NCI-H2196 (cell line): ENCODE measurements at regions not wholly inside any gene's neighbourhood (a gene's known extent, or its start where the extent isn't known, plus 50 kb on each side); places are given as distances from the start of the nearest gene placed in this dataset.
"Not testable (repeated sequence)": the region's sequence is repeated elsewhere in the genome, so short reads cannot be mapped to it uniquely, and the experiment has no call there.

Experiments
- DNase-seq: peaks from one replicate; lab custom pipeline; 2025; ENCODE audit not compliant: unreplicated experiment; lab: John Stamatoyannopoulos, UW

- DNase-seq, result no peak
These were observed 335.2 kb downstream of the FBXW7 start for GRCh38 chr4:152200511-152201333.

- DNase-seq, result no peak
These were observed 338.7 kb downstream of the FBXW7 start for GRCh38 chr4:152197211-152197610.

GRCh38 chr4:152195888-152196287 lies 340.0 kb downstream of the FBXW7 start:
- DNase-seq, result no peak

- DNase-seq, result no peak
These were observed 342.8 kb downstream of the FBXW7 start for GRCh38 chr4:152193059-152193458.

GRCh38 chr4:152190907-152191306 lies 345.0 kb downstream of the FBXW7 start:
- no peak for DNase-seq

- peak; percentile 2 for DNase-seq
These were observed 346.3 kb downstream of the FBXW7 start for GRCh38 chr4:152189451-152190179.

- DNase-seq, result no peak
These were observed 347.1 kb downstream of the FBXW7 start for GRCh38 chr4:152188801-152189200.

- no peak for DNase-seq
These were observed 348.2 kb downstream of the FBXW7 start for GRCh38 chr4:152187693-152188092.

- no peak for DNase-seq
These were observed 349.9 kb downstream of the FBXW7 start for GRCh38 chr4:152185786-152186550.

- DNase-seq, result no peak
These were observed 354.7 kb downstream of the FBXW7 start for GRCh38 chr4:152181150-152181549.

GRCh38 chr4:152180369-152180768 lies 355.5 kb downstream of the FBXW7 start:
- no peak for DNase-seq

- DNase-seq, result not testable (repeated sequence)
These were observed 358.4 kb downstream of the FBXW7 start for GRCh38 chr4:152177538-152177937.

GRCh38 chr4:152176627-152177214 lies 359.2 kb downstream of the FBXW7 start:
- no peak for DNase-seq

GRCh38 chr4:152175586-152175985 lies 360.3 kb downstream of the FBXW7 start:
- DNase-seq, result no peak

- no peak for DNase-seq
These were observed 363.7 kb downstream of the FBXW7 start for GRCh38 chr4:152172146-152172545.

GRCh38 chr4:152171556-152171955 lies 364.3 kb downstream of the FBXW7 start:
- DNase-seq, result no peak

- no peak for DNase-seq
These were observed 366.2 kb downstream of the FBXW7 start for GRCh38 chr4:152169683-152170082.

GRCh38 chr4:152168987-152169616 lies 366.8 kb downstream of the FBXW7 start:
- DNase-seq, result no peak

GRCh38 chr4:152166567-152166966 lies 369.3 kb downstream of the FBXW7 start:
- DNase-seq, result no peak

- no peak for DNase-seq
These were observed 370.0 kb downstream of the FBXW7 start for GRCh38 chr4:152165846-152166245.

- DNase-seq, result no peak
These were observed 370.7 kb downstream of the FBXW7 start for GRCh38 chr4:152165146-152165545.
